GM23338 (cell line): ENCODE measurements at regions not wholly inside any gene's neighbourhood (a gene's known extent, or its start where the extent isn't known, plus 50 kb on each side); places are given as distances from the start of the nearest gene placed in this dataset.

Source experiments
- ATAC-seq: fragments of 200-7000 bp; cut with Tn5 transposase; 3 replicates; pipeline ENCODE4 v1.9.1; 2020
- DNase-seq: peaks from one replicate; pipeline ENCODE4 v3.0.0-alpha.2; 2015; ENCODE audit warnings: low spot score
- H2AFZ ChIP-seq: fragments of 200-600 bp; sonication (generic); 2 replicates; pipeline ENCODE4 v1.8.0; 2016; ENCODE audit warnings: antibody characterized with exemption, mild to moderate bottlenecking, moderate library complexity
- H3F3A ChIP-seq: fragments of 200-600 bp; sonication (generic); replicated peaks from 2 replicates; pipeline ENCODE4 v1.8.0; 2017; ENCODE audit warnings: antibody characterized with exemption, mixed run types, low read depth
- H3K27ac ChIP-seq: fragments of 200-600 bp; sonication (generic); 2 replicates; pipeline ENCODE4 v1.6.1; 2016; ENCODE audit warnings: low read depth
- H3K27me3 ChIP-seq: fragments of 200-600 bp; sonication (generic); 2 replicates; pipeline ENCODE4 v1.8.0; 2016; ENCODE audit warnings: mild to moderate bottlenecking, mixed run types, moderate library complexity; ENCODE audit not compliant: insufficient read depth
- H3K36me3 ChIP-seq: fragments of 200-600 bp; sonication (generic); 2 replicates; pipeline ENCODE4 v1.8.0; 2016; ENCODE audit warnings: mild to moderate bottlenecking; ENCODE audit not compliant: insufficient read depth
- H3K4me1 ChIP-seq: fragments of 200-600 bp; sonication (generic); 2 replicates; pipeline ENCODE4 v1.8.0; 2016; ENCODE audit warnings: mild to moderate bottlenecking, moderate library complexity; ENCODE audit not compliant: insufficient read depth
- H3K4me2 ChIP-seq: fragments of 200-600 bp; sonication (generic); 2 replicates; pipeline ENCODE4 v1.7.1; 2017; ENCODE audit warnings: mixed run types
- H3K4me3 ChIP-seq: fragments of 200-600 bp; sonication (generic); 2 replicates; pipeline ENCODE4 v1.6.1; 2016; ENCODE audit warnings: mixed run types
- H3K79me2 ChIP-seq: fragments of 200-600 bp; sonication (generic); replicated peaks from 2 replicates; pipeline ENCODE4 v1.8.0; 2017; ENCODE audit warnings: mild to moderate bottlenecking; ENCODE audit not compliant: insufficient read depth
- H3K9me2 ChIP-seq: fragments of 200-600 bp; sonication (generic); 2 replicates; pipeline ENCODE4 v1.8.0; 2017; ENCODE audit not compliant: insufficient read depth
- H4K20me1 ChIP-seq: fragments of 200-600 bp; sonication (generic); replicated peaks from 2 replicates; pipeline ENCODE4 v1.8.0; 2017; ENCODE audit warnings: mild to moderate bottlenecking; ENCODE audit not compliant: insufficient read depth
- H3K27ac Mint-ChIP-seq: 2 replicates; pipeline ENCODE4 v1.8.0; 2020; ENCODE audit warnings: inconsistent platforms, mild to moderate bottlenecking, moderate library complexity, mixed read lengths
- H3K27me3 Mint-ChIP-seq: 3 replicates; pipeline ENCODE4 v1.8.0; 2022; ENCODE audit warnings: low read depth, mild to moderate bottlenecking, moderate library complexity, mixed read lengths, inconsistent platforms; ENCODE audit not compliant: insufficient read depth, poor library complexity
- H3K36me3 Mint-ChIP-seq: 3 replicates; pipeline ENCODE4 v1.8.0; 2021; ENCODE audit warnings: low read depth, mild to moderate bottlenecking, inconsistent platforms, moderate library complexity, mixed read lengths
- H3K4me1 Mint-ChIP-seq: 3 replicates; pipeline ENCODE4 v1.8.0; 2020; ENCODE audit warnings: mild to moderate bottlenecking, inconsistent platforms, mixed read lengths
- H3K4me3 Mint-ChIP-seq: 3 replicates; pipeline ENCODE4 v1.8.0; 2021; ENCODE audit warnings: moderate library complexity, mild to moderate bottlenecking, inconsistent platforms, mixed read lengths
- H3K9me3 Mint-ChIP-seq: 3 replicates; pipeline ENCODE4 v1.8.0; 2020; ENCODE audit warnings: moderate library complexity, mild to moderate bottlenecking, inconsistent platforms, mixed read lengths
- CREB1 ChIP-seq: fragments of 250-450 bp; sonication (Bioruptor Pico); IDR thresholded peaks from 2 replicates; pipeline ENCODE4 v1.5.0; 2020; ENCODE audit warnings: low read depth, mild to moderate bottlenecking, moderate library complexity
- CTCF ChIP-seq, 2 experiments: fragments of 200-600 bp in 1 of 2; sonication (generic) in 1 of 2; conservative IDR thresholded peaks; 2 replicates each; pipeline versions ENCODE4 v1.5.1 to v1.6.1; 2016 to 2017; ENCODE audit warnings: antibody characterized with exemption in 2 of 2, low read depth in 2 of 2, mild to moderate bottlenecking in 2 of 2, moderate library complexity in 1 of 2
- ETS1 ChIP-seq: IDR thresholded peaks from 2 replicates; pipeline ENCODE4 v1.6.1; 2016; ENCODE audit warnings: antibody characterized with exemption
- EZH2 ChIP-seq: fragments of 200-600 bp; sonication (generic); IDR thresholded peaks from one replicate; pipeline ENCODE4 v1.8.0; 2017; ENCODE audit warnings: antibody characterized with exemption, mild to moderate bottlenecking, low read depth; ENCODE audit not compliant: unreplicated experiment
- EZH2phosphoT487 ChIP-seq: fragments of 200-600 bp; sonication (generic); IDR thresholded peaks from one replicate; pipeline ENCODE4 v1.8.1; 2018; ENCODE audit warnings: antibody characterized with exemption; ENCODE audit not compliant: unreplicated experiment
- JUNB ChIP-seq: IDR thresholded peaks from one replicate; pipeline ENCODE4 v1.6.1; 2016; ENCODE audit warnings: antibody characterized with exemption; ENCODE audit not compliant: unreplicated experiment
- NANOG ChIP-seq: IDR thresholded peaks from 2 replicates; pipeline ENCODE4 v1.6.1; 2016; ENCODE audit warnings: antibody characterized with exemption, borderline replicate concordance
- POLR2AphosphoS5 ChIP-seq: IDR thresholded peaks from 2 replicates; pipeline ENCODE4 v1.6.1; 2016; ENCODE audit warnings: antibody characterized with exemption, low read depth
- STAT1 ChIP-seq: IDR thresholded peaks from one replicate; pipeline ENCODE4 v1.6.1; 2016; ENCODE audit warnings: antibody characterized with exemption; ENCODE audit not compliant: unreplicated experiment
- ZNF114 ChIP-seq: fragments of 250-450 bp; sonication (Bioruptor Pico); IDR thresholded peaks from 2 replicates; pipeline ENCODE4 v1.5.0; 2020; ENCODE audit warnings: mild to moderate bottlenecking, moderate library complexity
- ZNF331 ChIP-seq: fragments of 250-450 bp; sonication (Bioruptor Pico); IDR thresholded peaks from 2 replicates; pipeline ENCODE4 v1.5.0; 2020; ENCODE audit warnings: low read depth, mild to moderate bottlenecking, moderate library complexity
- ZNF462 ChIP-seq: fragments of 250-450 bp; sonication (Bioruptor Pico); IDR thresholded peaks from 2 replicates; pipeline ENCODE4 v1.5.0; 2020; ENCODE audit warnings: mild to moderate bottlenecking, moderate library complexity
- TF ChIP-seq, protein P1 (sequence below): IDR thresholded peaks from one replicate; pipeline ENCODE4 v1.6.1; 2018; ENCODE audit warnings: antibody characterized with exemption; ENCODE audit not compliant: unreplicated experiment

- Histone ChIP-seq H2AFZ (no peak overlapping the region), H3K36me3 (no peaks in the 10 kb centered on the region), H3K27ac (no peak overlapping the region), H3K9me2 (peaks cover 5% of the 10 kb centered on the region; the same call in 1 of the 2 replicates), H3K27me3 (no peaks in the 10 kb centered on the region), H3K4me3 (no peak overlapping the region), H4K20me1 (no peaks in the 10 kb centered on the region), H3K4me1 (no peaks in the 10 kb centered on the region; the same call in 1 of the 2 replicates), H3K79me2 (no peaks in the 10 kb centered on the region), H3K4me2 (no peak overlapping the region), H3F3A (no peaks in the 10 kb centered on the region)
- no peak for DNase-seq
- peaks cover 13% of the 10 kb centered on the region for H3K36me3 Mint-ChIP-seq
- no peaks in the 10 kb centered on the region for H3K27me3 Mint-ChIP-seq
- peaks cover 22% of the 10 kb centered on the region; the same call in 2 of the 3 replicates for H3K9me3 Mint-ChIP-seq
- no peak overlapping the region for H3K27ac Mint-ChIP-seq
- TF ChIP-seq NANOG: no peak
- no peak for TF ChIP-seq ETS1
- TF ChIP-seq ZNF114 (CRISPR knock-in tag): no peak
- no peak for TF ChIP-seq JUNB
- TF ChIP-seq POLR2AphosphoS5: no peak
- TF ChIP-seq, protein P1, sequence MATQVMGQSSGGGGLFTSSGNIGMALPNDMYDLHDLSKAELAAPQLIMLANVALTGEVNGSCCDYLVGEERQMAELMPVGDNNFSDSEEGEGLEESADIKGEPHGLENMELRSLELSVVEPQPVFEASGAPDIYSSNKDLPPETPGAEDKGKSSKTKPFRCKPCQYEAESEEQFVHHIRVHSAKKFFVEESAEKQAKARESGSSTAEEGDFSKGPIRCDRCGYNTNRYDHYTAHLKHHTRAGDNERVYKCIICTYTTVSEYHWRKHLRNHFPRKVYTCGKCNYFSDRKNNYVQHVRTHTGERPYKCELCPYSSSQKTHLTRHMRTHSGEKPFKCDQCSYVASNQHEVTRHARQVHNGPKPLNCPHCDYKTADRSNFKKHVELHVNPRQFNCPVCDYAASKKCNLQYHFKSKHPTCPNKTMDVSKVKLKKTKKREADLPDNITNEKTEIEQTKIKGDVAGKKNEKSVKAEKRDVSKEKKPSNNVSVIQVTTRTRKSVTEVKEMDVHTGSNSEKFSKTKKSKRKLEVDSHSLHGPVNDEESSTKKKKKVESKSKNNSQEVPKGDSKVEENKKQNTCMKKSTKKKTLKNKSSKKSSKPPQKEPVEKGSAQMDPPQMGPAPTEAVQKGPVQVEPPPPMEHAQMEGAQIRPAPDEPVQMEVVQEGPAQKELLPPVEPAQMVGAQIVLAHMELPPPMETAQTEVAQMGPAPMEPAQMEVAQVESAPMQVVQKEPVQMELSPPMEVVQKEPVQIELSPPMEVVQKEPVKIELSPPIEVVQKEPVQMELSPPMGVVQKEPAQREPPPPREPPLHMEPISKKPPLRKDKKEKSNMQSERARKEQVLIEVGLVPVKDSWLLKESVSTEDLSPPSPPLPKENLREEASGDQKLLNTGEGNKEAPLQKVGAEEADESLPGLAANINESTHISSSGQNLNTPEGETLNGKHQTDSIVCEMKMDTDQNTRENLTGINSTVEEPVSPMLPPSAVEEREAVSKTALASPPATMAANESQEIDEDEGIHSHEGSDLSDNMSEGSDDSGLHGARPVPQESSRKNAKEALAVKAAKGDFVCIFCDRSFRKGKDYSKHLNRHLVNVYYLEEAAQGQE: no peak
- TF ChIP-seq STAT1: no peak
- TF ChIP-seq ZNF462 (CRISPR knock-in tag): no peak
- no peak for TF ChIP-seq CTCF (conservative IDR thresholded peaks at IDR 0.05; ENCODE audit: low read depth in 2 of 2)
- TF ChIP-seq ZNF331: no peak
- no peak for TF ChIP-seq CREB1 (CRISPR knock-in tag)
- TF ChIP-seq EZH2phosphoT487: no peak
- TF ChIP-seq EZH2: no peak
- H3K4me3 Mint-ChIP-seq: no peak overlapping the region
- no peak for ATAC-seq
- H3K4me1 Mint-ChIP-seq: 0 out of 3 replicates have a peak, but pooled peaks cover 3% of the 10 kb centered on the region
These were observed 229.1 kb upstream of the C11orf87 start for GRCh38 chr11:109192864-109193263.
